HG02981 (cell line): ENCODE measurements at regions not wholly inside any gene's neighbourhood (a gene's known extent, or its start where the extent isn't known, plus 50 kb on each side); places are given as distances from the start of the nearest gene placed in this dataset.

ENCODE experiments used
- ATAC-seq: cut with Tn5 transposase; IDR thresholded peaks from one replicate; pipeline ENCODE4 v1.9.1; 2021; ENCODE audit warnings: mild to moderate bottlenecking, moderate library complexity; ENCODE audit not compliant: unreplicated experiment

DNA sequence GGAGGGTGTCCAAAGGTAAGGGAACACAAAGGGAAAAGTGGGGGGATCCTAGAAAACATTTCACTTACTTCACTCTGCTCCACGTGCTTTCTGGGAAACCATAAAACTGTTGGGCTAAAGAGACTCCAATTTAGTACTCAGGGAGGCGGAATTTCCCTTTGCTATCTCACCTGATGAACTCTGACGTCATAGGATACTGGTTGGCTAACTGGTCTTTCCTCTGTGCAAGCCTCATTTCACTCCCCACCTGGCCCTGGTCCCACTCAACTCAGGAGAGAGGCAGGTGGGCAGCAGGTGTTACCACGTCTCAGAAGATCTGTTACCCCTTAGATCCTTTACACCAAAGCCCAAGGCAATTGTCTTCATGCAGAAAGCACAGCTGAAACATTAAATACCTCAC lies 51.8 kb upstream of the PMAIP1 start:
- no peak for ATAC-seq

DNA sequence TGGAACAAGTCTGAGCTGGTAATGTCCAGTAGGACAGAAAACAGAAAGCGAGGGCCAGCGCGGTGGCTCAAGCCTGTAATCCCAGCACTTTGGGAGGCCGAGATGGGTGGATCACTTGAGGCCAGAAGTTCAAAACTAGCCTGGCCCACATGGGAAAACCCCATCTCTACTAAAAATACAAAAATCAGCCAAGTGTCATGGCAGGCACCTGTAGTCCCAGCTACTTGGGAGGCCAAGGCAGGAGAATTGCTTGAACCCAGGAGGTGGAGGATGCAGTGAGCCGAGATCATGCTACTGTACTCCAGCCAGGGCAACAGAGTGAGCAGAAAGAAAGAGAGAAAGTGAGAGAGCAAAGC lies 52.3 kb upstream of the PMAIP1 start:
- ATAC-seq: peak; percentile 9

DNA sequence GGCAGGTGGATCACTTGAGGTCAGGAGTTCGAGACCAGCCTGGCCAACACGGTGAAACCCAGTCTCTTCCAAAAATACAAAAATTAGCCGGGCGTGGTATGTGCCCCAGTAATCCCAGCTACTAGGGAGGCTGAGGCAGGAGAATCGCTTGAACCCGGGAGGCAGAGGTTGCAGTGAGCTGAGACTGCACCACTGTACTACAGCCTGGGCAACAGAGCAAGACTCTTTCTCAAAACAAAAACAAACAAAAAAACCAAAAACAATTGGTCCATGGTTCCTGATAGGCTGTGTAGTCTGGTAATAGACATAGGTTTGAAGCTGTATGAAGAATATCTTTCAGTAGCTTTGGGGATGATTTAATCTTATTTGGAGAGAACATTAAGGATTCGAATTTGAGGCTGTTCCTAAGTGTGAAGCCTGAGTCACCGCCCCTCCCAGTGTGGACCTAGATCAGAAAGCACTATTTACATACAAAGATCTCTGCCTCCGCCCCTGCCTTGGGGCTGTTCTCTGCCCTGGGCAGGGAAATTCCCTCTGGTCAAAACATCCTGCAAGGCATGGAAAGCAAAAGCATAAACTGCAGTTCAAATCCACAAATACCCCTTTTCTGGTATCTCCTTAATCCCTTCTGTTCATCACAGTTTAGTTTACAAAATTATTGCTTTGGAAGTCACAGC lies 52.8 kb upstream of the PMAIP1 start:
- ATAC-seq: peak; percentile 95

DNA sequence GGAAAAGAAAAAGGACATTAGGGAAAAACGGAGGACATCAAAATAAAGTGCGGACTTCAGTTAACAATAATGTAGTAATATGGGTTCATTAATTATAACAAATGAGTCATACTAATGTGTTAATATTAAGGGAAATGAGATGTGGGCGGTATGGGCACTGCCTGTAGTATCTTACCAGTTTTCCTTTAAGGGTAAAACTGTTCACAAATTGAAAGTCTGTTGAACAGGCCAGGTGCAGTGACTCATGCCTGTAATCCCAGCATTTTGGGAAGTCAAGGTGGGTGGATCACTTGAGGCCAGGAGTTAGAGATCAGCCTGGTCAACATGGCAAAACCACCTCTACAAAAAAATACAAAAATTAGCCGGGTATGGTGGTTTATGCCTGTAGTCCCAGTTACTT lies 56.8 kb upstream of the PMAIP1 start:
- ATAC-seq: no peak

DNA sequence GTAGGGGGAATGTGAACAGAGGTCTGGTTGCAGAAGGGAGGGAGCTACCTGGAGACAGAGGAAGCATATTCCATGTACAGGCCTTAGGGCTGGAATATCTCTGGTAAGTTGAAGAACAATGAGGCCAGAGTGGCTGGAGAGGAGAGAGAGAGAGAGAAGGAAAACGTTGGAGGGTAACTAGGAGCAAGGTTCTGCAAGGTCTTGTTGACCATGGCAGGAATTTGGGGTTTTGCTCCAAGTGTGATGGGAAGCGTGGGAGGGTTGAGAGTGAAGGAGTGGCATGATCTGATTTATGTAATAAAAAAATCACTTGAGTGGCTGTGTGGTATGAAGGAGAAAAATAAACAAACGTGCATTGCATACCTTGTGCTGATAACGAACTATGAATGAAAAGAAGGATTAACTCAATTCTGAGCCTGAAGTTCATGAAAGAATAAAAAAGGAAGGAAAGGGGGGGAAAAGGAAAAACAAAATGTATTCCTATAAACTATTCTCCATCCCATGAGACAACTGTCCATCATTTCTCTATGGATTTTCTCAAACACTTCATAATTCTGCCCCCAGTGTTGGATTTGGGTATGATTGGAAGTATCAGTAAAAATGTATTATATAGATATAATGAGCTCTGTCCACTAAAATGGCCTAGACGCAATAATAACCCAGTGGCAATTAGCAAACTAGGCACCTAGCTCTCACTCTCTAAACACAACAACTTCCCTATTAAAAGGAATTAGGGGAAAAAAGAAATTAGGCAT lies 59.7 kb upstream of the PMAIP1 start:
- ATAC-seq: no peak

DNA sequence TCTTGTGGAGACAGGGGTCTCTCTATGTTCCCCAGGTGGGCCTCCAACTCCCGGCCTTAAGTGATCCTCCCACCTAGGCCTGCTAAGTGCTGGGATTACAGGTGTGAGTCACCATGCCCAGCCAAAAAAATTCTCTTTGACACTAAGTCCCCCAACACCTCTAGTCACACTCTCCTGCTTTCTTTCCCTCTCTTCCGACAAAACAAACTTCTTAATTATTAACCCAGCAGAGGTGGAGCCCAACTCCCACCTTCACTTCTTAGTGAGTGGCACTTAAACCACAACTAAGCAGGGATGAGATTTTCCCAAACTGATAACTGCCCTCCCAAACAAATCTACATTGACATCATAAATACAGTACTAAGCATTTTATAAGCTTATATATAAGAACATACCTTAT lies 60.5 kb upstream of the PMAIP1 start:
- no peak for ATAC-seq

DNA sequence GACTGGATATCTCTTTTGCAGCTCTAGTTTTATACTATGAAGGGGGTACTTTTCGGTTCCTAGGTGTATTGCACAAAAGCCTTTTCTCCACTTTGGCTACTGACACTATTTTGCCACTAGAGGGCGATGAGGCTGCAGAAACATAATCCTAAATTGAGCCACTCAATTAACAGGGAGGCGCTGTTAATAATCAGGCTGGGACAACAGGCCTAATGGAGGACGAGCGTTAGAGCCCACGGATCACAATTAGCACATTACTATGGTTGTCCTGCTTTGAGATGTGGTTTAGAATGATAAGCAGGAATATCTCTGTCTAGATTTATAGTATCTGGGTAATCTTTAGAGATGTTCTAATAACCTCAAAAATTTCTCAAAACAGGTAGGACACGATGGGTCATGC lies 62.2 kb upstream of the PMAIP1 start:
- peak; percentile 61 for ATAC-seq

DNA sequence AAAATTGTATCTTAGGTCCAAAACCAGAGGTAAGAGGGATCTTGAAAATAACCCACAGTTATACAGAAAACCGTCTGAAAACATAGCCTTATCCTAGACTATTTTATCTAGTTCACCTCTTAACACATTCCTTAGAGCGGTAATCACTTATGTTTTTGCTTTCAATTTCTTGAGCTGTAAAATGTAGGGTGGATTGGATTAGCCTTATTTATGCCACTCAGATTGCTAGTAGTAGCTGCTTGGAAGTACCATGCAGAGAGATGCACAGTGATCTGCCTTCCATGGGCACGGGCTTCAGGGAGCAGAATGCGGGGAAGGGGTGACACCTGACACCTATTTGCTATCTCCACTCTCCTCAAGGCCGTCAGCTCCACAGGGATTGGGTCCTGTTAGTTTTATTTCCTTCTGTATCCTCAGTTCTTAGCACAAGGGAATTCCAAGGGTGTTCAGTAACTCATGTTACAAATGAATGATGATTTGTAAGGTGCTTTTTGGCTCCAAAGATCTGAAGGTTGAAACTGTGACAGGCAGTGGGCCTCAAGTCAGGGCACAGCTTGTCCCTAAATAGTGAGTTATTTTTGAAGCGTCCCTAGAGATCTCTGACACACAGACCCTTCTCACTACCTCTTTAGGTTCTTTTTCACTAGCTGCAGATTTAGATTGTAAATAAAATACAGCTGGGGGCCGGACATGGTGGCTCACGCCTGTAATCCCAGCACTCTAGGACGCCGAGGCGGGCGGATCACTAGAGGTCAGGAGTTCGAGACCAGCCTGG lies 64.0 kb upstream of the PMAIP1 start:
- no peak for ATAC-seq

DNA sequence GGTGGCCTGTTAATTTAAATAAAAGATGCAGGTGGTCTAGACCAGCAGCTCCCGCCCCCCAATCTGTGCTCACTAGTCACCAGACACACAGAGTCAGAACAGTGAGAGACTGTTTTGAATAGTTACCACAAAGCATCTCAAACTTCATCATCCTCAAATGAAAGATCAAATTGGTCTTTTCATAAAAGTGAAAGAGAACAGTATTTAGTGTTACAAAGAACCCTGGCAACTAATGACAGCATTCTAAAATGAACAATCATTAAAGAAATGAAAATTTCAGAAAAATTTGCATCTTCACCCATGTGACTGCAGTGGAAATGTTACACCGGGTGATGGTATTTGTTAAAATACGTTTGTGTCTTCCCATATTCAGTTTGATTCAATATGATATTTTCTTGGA lies 65.5 kb upstream of the PMAIP1 start:
- peak; percentile 42 for ATAC-seq

DNA sequence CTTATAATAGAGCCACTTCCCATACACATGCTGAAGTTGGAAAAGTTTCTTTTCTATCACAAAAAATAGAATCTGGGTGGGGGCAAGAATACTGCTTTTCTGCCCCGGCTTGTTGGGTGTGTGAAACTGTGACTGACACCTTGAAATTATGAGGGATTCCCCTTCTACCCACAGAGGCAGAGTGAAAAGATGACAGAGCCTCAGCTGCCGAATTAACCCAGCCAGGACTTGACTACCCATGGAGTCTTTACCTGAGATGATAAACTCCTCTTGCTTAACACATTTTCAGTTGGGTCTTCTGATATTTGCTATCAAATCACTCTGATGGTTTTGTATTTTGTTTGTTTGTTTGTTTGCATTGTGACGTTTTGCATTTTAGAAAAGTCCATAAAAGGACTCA lies 66.0 kb upstream of the PMAIP1 start:
- ATAC-seq: peak; percentile 63

DNA sequence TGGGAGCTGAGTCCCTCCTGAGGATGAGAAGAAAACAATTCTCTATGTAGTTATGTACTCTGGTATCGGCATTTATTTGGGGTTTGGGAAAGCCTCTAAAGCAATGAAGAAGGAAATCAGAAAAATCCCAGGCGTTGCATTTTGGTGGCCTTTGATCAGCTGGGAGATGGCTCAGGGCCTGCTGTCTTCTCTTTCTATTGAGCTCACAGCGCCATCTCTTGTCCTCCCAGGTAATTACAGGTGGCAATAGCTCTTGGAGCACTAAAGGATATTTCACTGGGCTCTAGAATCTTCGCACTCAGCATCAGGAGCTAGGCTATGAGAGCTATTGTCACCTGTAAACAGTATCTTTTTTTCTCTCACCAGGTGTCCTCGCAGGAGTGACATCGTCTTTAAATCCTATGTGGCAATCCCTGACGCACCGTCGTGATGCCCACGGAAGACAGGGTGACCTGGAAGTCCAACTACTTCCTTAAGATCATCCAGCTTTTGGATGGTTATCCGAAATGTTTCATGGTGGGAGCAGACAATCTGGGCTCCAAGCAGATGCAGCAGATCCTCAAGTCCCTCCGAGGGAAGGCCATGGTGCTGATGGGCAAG lies 76.1 kb upstream of the PMAIP1 start:
- peak; percentile 69 for ATAC-seq

DNA sequence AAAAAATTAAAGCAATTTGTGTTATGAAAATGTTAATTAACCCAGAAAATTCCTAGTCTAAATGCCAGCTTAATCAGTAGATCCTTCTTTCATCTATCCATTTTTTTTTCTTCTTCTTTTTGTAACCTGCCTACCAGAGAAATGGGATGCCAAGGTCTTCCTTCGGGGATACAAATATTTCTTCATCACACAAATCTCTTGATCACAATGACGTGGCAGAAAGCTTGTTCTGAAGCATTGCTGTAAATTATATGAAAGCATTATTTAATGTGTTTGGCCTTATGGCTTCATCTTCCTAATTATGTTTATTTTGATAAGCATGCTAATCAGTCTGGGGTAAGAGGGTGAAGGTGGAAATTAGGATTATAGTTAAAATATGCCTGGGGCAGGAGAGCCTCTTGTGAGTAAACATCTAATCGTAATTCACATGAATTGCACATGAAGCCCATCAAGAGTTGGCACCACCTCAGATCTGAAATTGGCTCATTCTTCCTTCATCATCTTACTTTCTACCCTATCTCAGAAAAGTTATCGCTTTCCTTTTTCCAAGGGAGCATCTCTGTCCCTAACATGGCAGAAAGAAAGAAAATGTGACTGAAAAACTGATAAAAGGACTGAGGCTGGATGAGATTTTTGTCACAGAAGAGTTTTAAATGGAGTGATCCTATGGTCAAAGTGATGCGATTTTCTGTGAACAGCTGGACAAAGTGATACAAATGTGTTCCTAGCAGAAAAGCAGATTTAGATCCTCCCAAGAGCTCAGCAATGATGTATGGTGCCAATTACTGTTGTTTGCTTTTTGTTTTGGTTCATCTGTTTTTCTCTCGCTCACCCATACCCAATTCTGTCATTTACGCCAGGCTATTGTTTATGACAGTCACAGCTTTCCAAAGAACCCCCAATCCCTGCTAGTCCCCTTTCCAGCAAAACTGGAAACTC lies 76.9 kb upstream of the PMAIP1 start:
- ATAC-seq: no peak

DNA sequence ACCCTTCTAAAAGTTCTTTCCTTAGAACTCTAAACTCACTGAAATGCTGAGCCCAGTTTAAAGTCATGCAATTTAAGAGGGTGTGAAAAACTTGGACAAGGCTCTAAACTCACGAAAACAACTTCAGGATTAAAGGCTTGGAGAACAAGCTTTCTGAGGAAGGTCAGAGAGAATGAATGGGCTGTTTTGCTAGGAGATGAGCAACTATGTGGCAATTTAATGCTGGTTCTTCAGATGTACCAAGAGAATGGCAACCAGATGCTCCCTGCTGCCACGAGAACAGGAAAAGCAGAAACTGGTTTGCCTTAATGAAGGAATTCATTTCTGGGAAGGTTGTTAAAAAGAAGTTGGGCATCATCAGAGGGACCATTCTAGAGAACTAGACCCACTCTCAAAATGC lies 77.8 kb upstream of the PMAIP1 start:
- ATAC-seq: no peak

DNA sequence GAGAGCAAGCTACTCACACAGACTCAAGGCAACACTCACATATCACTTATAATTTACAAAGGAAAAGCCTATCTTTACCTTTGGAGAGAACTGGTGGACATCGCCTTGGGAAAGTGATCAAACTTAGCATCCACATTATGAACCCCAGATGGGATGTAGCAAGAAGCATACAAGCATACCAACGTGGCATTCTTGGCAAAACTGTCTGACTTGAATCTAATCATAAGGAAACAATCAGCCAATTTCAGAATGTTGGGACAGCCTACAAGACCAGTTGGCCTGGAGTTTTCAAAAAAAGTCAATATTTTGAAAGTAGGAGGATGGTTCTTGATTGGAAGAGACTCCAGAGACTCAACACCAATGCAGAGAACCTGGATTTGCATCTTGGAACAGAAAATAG lies 79.1 kb upstream of the PMAIP1 start:
- no peak for ATAC-seq

DNA sequence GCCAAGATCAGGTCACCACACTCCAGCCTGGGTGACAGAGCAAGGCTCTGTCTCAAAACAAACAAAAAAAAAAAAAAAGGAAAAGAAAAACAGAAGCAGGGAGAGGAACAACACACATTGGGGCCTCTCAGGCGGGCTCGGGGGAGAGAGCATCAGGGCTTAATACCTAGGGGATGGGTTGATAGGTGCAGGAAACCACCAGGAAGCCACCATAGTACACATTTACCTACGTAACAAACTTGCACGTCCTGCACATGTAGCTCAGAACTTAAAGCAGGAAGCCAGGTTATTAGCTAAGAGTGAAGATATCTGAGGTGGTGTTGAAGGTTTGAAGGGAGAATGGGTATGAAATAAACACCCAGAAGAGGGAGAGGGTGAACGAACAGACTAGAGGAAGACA lies 81.0 kb upstream of the PMAIP1 start:
- no peak for ATAC-seq

DNA sequence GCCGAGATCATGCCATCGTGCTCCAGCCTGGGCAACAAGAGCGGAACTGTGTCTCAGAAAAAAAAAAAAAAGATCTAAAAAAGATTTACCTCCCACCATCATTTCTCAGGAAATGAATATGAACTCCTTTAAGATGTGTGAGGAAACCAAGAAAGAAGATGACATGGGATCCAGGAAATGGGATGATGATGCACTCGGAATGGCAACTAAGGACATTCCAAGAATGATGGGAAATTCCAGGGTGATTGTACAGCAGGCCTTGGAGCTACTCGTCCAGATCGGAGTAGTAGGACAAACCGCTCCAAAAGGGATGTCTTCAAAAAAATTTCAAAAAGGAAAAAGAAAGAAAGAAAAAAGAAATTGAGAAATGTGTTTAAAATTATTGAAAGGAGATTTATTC lies 84.9 kb upstream of the PMAIP1 start:
- no peak for ATAC-seq

DNA sequence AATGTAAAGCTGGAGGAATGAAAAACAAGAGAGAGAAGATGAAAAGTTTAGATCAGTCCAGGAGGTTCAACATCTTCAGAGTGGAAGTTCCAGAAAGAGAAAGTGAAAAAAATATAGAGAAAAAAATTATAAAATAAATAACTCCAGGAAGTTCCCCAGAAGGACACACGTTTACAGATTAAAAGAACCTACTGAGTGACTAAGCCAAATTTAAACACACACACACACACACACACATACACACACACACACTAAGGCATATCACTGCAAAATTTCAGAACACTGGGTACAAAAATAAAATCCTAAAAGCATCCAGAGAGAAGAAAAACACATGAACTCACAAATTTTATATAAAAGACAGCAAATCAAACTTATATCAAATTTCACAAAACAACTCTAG lies 85.9 kb upstream of the PMAIP1 start:
- no peak for ATAC-seq

DNA sequence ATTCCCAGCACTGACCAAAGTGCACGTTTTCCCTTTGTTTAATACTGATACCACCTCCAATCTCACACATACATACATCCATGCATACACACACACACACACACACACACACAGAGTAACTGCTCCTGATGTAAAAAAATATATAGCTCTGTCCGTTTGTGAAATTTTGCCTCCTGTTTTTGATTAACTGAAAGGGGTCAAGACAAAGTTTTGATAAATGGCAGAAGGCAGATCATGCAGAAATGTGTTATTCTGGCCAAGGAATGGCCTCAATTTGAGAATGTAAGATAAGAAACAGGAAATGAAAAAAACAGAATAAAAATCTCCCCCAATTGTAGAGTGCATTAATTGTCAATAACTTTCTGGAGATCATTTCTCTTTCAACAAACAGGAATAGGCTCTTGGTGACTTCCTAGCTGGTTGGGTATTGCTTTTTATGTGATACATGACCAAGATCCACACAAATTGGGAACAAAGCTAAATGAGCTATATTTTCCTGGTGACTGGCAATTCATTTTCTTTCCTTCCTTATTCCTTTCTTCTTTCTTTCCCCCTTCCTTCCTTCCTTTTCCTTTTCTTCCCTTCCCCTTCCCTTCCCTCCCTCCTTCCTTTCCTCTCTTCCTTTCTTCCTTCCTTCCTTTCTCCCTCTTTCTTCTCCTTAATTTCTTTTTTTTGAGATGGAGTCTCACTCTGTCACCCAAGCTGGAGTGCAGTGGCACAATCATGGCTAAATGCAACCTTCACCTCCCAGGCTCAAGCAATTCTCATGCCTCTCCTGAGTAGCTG lies 88.9 kb upstream of the PMAIP1 start:
- ATAC-seq: no peak

DNA sequence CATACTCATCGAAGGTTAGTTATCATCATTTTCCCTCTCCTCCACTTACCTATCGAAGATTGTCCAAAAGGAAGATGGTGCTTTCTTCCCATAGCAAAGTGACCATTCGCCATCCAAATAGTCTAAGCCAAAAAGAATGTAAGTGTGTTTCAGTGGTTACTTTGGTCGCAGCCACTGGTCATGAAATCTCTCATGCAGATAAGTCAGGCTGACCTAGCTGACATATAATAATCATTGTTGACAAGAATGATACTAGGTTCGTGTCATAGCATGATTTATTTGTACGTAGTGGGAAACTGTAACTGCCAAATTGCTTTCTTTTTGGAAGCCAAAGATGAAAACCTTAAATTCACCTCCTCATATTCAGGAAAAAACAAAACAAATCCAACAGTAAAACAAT lies 89.6 kb upstream of the PMAIP1 start:
- ATAC-seq: peak; percentile 65

DNA sequence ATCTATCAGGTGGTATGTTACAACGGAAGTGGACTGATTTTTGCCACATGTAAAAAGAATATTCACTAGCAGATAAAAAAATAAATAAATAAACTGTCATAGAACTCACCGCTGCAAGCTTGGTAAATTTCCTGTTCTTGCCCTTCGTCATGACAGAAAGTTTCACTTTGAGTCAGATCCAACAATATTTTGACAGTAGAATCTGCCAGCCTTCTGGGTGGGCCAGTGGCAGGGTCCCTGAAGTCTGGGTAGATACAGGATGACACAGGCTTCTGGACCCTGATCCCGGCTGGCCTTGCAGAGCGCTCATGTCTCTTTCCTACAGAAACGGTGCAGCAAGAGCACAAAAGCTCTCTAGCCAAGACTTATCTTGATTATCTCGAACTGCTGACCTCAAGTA lies 97.8 kb upstream of the PMAIP1 start:
- peak; percentile 55 for ATAC-seq
